Pancreas (tissue), 10 donors: ENCODE measurements at regions not wholly inside any gene's neighbourhood (a gene's known extent, or its start where the extent isn't known, plus 50 kb on each side); places are given as distances from the start of the nearest gene placed in this dataset.

ENCODE experiments used
- ATAC-seq, 4 donors: fragments of 200-7000 bp; cut with Tn5 transposase; one replicate each; pipeline versions ENCODE4 v1.8.0 to v1.9.1; 2020; ENCODE audit warnings: mild to moderate bottlenecking in 4 of 4, moderate library complexity in 4 of 4
- DNase-seq, 6 donors: peaks; one replicate each; pipeline ENCODE4 v3.0.0-alpha.2; 2020
- FAIRE-seq: peaks from 2 replicates; lab custom pipeline; 2012; peaks lifted over from hg19 to GRCh38; lab: Jason Lieb, UNC
- H3K27ac ChIP-seq, 4 donors: fragments of 200-600 bp; sonication (generic); 1 replicate in 3 of 4; 2 replicates in 1 of 4; pipeline versions ENCODE4 v1.5.0 to v1.8.0; 2020
- H3K27me3 ChIP-seq, 4 donors: fragments of 200-600 bp; one replicate each; pipeline ENCODE4 v1.8.0; 2021
- H3K36me3 ChIP-seq, 3 donors: fragments of 200-600 bp; sonication (generic) in 1 of 3; one replicate each; pipeline versions ENCODE4 v1.5.0 to v1.8.0; 2020 to 2021
- H3K4me1 ChIP-seq, 3 donors: fragments of 200-600 bp; one replicate each; pipeline ENCODE4 v1.8.0; 2021
- H3K4me3 ChIP-seq, 4 donors: fragments of 200-600 bp; sonication (generic) in 2 of 4; one replicate each; pipeline versions ENCODE4 v1.5.0 to v1.8.0; 2020 to 2021
- H3K9me3 ChIP-seq, 4 donors: fragments of 200-600 bp; one replicate each; pipeline ENCODE4 v1.8.0; 2021
- WGBS, 2 donors: extraction: QIAGEN DNeasy Blood & Tissue Kit; methylation state at CpG; one replicate each; pipeline ENCODE4 v1.1.7; 2013; 5-methylcytosine and 5-hydroxymethylcytosine counted together
- intact Hi-C, 3 donors: fragments of 100-400 bp; cut with DNase I; formaldehyde crosslinking; loops; one replicate each; pipeline versions ENCODE4 v1.11.1 to v1.14.2; 2022
- TF ChIP-seq, protein P1 (sequence below), 4 donors: fragments of 200-600 bp; sonication (generic) in 3 of 4; IDR thresholded peaks; one replicate each; pipeline versions ENCODE4 v1.5.0 to v1.8.0; 2021; ENCODE audit warnings: antibody characterized with exemption in 4 of 4
- donor health status: healthy with polysubstance abuse.
- donor health status: DM: no; HTN: no; CAD: no; lungs with moderate emphysema.
- donor health status: DM: no; HTN: no; CAD: no.
- donor health status: control.
- donor health status: control.
- donor health status: Bipolar disorder and iron deficiency.
- donor health status: DM: yes; HTN: yes; CAD: no.
- donor health status: DM: no; HTN: no; CAD: no.
- donor health status: DM: no; HTN: no; CAD: no.
- donor health status: DM: yes; HTN: yes; CAD: no.

DNA sequence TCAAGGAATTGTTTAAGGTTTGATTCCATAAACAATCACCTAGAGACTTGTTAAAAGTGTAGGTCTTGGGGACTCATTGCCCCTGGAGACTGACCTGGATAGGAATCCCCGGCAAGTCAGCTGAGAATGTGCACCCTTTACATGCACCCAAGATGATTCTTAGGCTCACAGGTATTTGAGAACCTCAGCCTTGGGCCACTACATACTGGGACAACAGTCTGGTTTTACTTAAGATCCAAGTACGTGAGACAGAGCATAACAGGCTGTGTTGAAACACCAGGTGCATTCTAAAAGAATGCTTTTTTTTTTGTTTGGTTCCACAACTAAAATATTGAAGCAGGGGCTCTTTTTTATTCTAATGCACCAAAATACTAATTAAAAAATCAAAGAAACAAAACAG lies 215.8 kb downstream of the TMX3 start:
- DNase-seq (no peak), ATAC-seq (no peak), FAIRE-seq (no peak)
- Histone ChIP-seq H3K4me1 (no peaks in the 10 kb centered on the region), H3K27me3 (no peaks in the 10 kb centered on the region), H3K27ac (no peak overlapping the region), H3K36me3 (no peaks in the 10 kb centered on the region), H3K9me3 (no peaks in the 10 kb centered on the region), H3K4me3 (no peak overlapping the region)
- intact Hi-C loops = no loop called here
- WGBS, 2 donors = 70 to 75% methylated on average over 2 of the region's 2 CpGs
- TF ChIP-seq, protein P1, sequence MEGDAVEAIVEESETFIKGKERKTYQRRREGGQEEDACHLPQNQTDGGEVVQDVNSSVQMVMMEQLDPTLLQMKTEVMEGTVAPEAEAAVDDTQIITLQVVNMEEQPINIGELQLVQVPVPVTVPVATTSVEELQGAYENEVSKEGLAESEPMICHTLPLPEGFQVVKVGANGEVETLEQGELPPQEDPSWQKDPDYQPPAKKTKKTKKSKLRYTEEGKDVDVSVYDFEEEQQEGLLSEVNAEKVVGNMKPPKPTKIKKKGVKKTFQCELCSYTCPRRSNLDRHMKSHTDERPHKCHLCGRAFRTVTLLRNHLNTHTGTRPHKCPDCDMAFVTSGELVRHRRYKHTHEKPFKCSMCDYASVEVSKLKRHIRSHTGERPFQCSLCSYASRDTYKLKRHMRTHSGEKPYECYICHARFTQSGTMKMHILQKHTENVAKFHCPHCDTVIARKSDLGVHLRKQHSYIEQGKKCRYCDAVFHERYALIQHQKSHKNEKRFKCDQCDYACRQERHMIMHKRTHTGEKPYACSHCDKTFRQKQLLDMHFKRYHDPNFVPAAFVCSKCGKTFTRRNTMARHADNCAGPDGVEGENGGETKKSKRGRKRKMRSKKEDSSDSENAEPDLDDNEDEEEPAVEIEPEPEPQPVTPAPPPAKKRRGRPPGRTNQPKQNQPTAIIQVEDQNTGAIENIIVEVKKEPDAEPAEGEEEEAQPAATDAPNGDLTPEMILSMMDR (IDR thresholded peaks at IDR 0.05) = no peak

DNA sequence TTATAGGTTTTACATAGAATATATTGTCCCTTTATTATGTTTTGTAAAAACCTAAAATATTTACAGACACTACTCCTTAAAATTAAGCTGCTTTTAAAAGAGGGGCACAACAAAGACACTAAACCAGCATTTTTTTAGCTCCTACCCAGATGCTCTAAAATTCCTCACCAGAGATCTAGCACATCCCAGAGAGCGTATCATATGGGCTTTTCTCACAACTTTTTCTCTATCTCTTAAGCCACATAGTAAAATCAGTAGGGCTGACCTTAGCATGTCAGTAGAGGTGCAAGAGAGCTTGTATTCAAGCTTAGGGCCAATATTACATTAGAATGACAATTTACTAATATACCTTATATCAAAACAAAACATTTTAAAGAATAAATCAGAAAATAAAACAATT lies 216.3 kb downstream of the TMX3 start:
- no peaks in the 10 kb centered on the region for H3K36me3 ChIP-seq
- H3K27me3 ChIP-seq = no peaks in the 10 kb centered on the region
- DNase-seq (no peak), FAIRE-seq (no peak), ATAC-seq (no peak)
- WGBS, 2 donors = 86 to 97% methylated on average over 1 of the region's 1 CpG
- no peaks in the 10 kb centered on the region for H3K9me3 ChIP-seq
- H3K4me3 ChIP-seq = no peak overlapping the region
- no peak overlapping the region for H3K27ac ChIP-seq
- no peaks in the 10 kb centered on the region for H3K4me1 ChIP-seq
- TF ChIP-seq, protein P1 (IDR thresholded peaks at IDR 0.05) = no peak
- intact Hi-C loops = no loop called here

DNA sequence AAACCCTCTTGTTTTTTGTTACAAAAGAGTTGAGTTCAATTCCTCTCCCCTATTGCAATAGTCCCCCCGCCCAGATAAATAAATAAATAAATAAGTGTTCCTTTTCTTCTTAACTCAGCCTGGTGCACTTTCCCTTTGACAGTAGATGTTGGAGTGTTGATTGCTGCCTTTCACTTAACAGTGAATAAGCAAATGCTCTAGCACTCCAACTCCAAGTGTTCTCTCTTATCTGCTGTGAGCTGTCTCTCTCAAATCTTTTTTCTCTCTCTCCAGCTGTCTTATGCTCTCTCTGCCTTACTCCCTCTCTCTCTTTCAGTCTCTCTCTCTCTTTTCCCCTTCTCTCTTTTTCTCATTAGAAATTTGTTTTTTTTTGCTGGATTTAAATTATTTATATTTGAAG lies 216.7 kb downstream of the TMX3 start:
- Histone ChIP-seq H3K27me3 (no peaks in the 10 kb centered on the region), H3K9me3 (no peaks in the 10 kb centered on the region), H3K4me3 (no peak overlapping the region), H3K36me3 (no peaks in the 10 kb centered on the region), H3K4me1 (no peaks in the 10 kb centered on the region), H3K27ac (no peak overlapping the region)
- DNase-seq (no peak), ATAC-seq (no peak), FAIRE-seq (no peak)
- 69 to 75% methylated on average over 1 of the region's 1 CpG for WGBS, 2 donors
- TF ChIP-seq, protein P1 (IDR thresholded peaks at IDR 0.05) = no peak
- intact Hi-C loops = no loop called here

DNA sequence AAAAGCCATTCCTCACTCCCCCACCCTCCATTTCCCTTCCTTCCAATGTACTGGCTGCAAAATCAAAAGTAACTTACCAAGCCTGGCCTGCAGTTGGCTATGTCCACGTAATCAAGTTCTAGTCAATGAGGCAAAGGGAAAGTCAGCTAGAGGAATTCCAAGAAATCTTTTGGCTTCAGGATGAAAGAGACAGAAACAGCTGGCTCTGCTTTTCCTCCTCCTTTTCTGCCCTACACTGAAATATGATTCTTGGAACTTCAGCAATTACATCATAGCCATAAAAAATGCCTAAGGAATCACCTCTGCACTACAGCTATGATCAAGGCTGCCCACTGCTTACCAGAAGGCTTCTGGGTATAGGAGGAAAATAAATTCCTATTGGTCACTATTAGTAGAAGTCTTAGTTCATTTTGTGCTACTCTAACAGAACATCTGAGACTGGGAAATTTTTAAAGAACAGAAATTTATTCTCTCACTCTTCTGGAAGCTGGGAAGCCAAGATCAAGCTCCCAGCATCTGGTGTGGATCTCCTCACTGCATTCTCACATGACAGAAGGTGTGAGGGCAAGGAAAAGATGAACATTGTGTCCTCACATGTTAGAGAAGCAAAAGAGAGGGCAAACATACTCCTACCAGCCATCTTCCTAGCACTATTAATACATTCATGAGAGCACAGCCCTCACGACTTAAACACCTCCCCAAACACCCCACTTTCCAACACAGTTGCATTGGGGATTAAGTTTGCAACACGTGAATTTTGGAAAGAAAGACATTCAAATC lies 219.9 kb downstream of the TMX3 start:
- TF ChIP-seq, protein P1 (IDR thresholded peaks at IDR 0.05) = no peak
- ATAC-seq (peak in 3 of 4 donors; percentile 9 to 63 (median 39)), FAIRE-seq (peak; percentile 68), DNase-seq (no peak)
- no peaks in the 10 kb centered on the region for H3K36me3 ChIP-seq
- H3K27me3 ChIP-seq = no peaks in the 10 kb centered on the region
- H3K4me1 ChIP-seq = no peaks in the 10 kb centered on the region
- H3K4me3 ChIP-seq = no peak overlapping the region
- WGBS, 2 donors = 48 to 67% methylated on average over 3 of the region's 3 CpGs
- intact Hi-C loops = no loop called here
- H3K9me3 ChIP-seq = no peaks in the 10 kb centered on the region
- H3K27ac ChIP-seq = no peak overlapping the region
